BE2C (cell line): ENCODE measurements at regions not wholly inside any gene's neighbourhood (a gene's known extent, or its start where the extent isn't known, plus 50 kb on each side); places are given as distances from the start of the nearest gene placed in this dataset.

Experiments used
- DNase-seq: peaks from one replicate; pipeline ENCODE4 v3.0.0-alpha.2; 2020
- H3K27me3 ChIP-seq: fragments of 250-450 bp; sonication (Bioruptor Pico); 2 replicates; pipeline ENCODE4 v1.5.1; 2020; ENCODE audit warnings: mild to moderate bottlenecking
- H3K36me3 ChIP-seq: fragments of 250-450 bp; sonication (Bioruptor Pico); 2 replicates; pipeline ENCODE4 v1.5.1; 2020; ENCODE audit warnings: mild to moderate bottlenecking
- H3K4me1 ChIP-seq: fragments of 250-450 bp; sonication (Bioruptor Pico); 2 replicates; pipeline ENCODE4 v1.5.1; 2020
- H3K4me3 ChIP-seq: 2 replicates; pipeline ENCODE4 v1.5.1; 2011; ENCODE audit warnings: low read depth, low read length
- H3K9me3 ChIP-seq: fragments of 250-450 bp; sonication (Bioruptor Pico); 2 replicates; pipeline ENCODE4 v1.5.1; 2020
- TF ChIP-seq, protein P1 (sequence below): IDR thresholded peaks from 2 replicates; pipeline ENCODE4 v1.5.1; 2012; ENCODE audit warnings: mild to moderate bottlenecking, low read depth, low read length

DNA sequence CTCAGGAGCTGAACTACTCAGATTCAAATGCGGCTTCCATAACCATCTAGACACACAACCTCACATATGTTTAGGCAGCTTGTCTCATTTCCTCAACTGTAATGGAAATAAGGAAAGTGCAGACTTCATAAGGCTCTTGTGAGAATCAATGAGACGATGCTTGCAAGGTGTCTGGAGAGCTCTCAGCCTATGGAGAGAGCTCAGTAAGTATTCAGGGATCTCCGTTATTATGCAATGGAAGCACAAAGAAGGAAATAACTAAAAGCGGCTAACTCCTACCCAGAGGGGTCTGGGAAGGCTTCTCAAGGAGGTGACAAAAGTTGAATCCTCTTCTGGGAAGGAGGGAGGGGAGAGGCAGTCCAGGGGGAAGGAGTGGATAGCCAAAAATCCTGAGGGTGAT is 50.1 kb upstream of the LIPC start:
- no peaks in the 10 kb centered on the region for H3K4me1 ChIP-seq
- H3K27me3 ChIP-seq, result no peaks in the 10 kb centered on the region
- no peaks in the 10 kb centered on the region for H3K9me3 ChIP-seq

More for the DNA sequence above, 50.1 kb upstream of the LIPC start:
- TF ChIP-seq, protein P1, sequence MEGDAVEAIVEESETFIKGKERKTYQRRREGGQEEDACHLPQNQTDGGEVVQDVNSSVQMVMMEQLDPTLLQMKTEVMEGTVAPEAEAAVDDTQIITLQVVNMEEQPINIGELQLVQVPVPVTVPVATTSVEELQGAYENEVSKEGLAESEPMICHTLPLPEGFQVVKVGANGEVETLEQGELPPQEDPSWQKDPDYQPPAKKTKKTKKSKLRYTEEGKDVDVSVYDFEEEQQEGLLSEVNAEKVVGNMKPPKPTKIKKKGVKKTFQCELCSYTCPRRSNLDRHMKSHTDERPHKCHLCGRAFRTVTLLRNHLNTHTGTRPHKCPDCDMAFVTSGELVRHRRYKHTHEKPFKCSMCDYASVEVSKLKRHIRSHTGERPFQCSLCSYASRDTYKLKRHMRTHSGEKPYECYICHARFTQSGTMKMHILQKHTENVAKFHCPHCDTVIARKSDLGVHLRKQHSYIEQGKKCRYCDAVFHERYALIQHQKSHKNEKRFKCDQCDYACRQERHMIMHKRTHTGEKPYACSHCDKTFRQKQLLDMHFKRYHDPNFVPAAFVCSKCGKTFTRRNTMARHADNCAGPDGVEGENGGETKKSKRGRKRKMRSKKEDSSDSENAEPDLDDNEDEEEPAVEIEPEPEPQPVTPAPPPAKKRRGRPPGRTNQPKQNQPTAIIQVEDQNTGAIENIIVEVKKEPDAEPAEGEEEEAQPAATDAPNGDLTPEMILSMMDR, result no peak
- no peak for DNase-seq
- H3K36me3 ChIP-seq, result no peaks in the 10 kb centered on the region
- no peak overlapping the region for H3K4me3 ChIP-seq
